HL-60 (cell line): ENCODE measurements at regions not wholly inside any gene's neighbourhood (a gene's known extent, or its start where the extent isn't known, plus 50 kb on each side); places are given as distances from the start of the nearest gene placed in this dataset.

Source experiments
- CTCF ChIP-seq: IDR thresholded peaks from one replicate; pipeline ENCODE4 v1.5.1; 2011; ENCODE audit warnings: low read length, control low read depth, inconsistent platforms; ENCODE audit not compliant: insufficient read depth
- POLR2AphosphoS5 ChIP-seq: IDR thresholded peaks from 2 replicates; pipeline ENCODE4 v1.6.1; 2012; ENCODE audit warnings: low read depth
- REST ChIP-seq: IDR thresholded peaks from 2 replicates; pipeline ENCODE4 v1.6.1; 2012; ENCODE audit warnings: low read depth; ENCODE audit not compliant: insufficient replicate concordance

- no peak for TF ChIP-seq CTCF
- no peak for TF ChIP-seq POLR2AphosphoS5
- TF ChIP-seq REST, result no peak
These were observed 147.3 kb upstream of the RFLNA start for GRCh38 chr12:124147575-124147974.
